NK-92 treated with Interleukin-12 subunit alpha and Interleukin-12 subunit beta, amount 100 ng/mL, for 24 hours (cell line): ENCODE measurements at regions not wholly inside any gene's neighbourhood (a gene's known extent, or its start where the extent isn't known, plus 50 kb on each side); places are given as distances from the start of the nearest gene placed in this dataset.

ENCODE experiments used
- DNase-seq: peaks from one replicate; lab custom pipeline; 2025; lab: John Stamatoyannopoulos, UW

- no peak for DNase-seq
These were observed 215.1 kb upstream of the SORCS1 start for GRCh38 chr10:107379601-107380000.

- DNase-seq = no peak
These were observed 207.3 kb upstream of the SORCS1 start for GRCh38 chr10:107371801-107372200.

DNA sequence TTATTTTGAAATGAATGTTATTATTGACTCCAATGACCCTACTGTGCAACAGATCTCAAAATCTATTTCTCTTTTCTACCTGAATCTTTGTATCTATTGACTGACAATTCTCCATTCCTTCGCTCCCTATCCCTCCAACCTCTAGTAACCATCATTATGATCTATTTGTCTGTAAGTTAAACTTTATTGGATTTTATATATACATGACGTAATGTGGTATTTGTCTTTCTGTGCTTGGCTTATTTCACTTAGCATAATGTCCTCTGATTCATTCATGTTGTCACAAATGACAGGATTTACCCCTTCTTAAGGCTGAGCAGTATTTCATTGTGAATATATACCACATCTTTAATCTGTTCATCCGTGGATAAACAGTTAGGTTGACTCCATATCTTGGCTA is 200.4 kb upstream of the SORCS1 start:
- DNase-seq = no peak

DNA sequence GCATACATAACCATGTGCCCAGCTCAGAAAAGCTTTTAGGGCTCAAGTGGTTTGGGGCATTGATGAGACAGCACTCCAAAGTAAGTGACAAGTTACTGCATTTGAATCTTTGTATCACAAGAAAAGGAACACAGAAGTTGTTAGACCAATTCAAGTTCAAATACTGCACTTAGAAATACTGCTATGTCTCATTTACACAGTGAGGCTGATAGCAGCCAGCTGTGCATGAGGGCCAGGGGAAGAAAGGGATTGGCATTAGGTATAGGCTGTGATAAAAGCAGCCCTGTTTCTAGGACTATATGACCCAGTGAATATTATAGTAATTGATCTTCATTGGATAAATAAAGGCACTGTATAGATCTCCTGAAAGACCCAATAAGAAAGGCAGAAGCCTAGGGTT is 197.8 kb upstream of the SORCS1 start:
- no peak for DNase-seq

GRCh38 chr10:107357033-107357432 is 192.5 kb upstream of the SORCS1 start:
- DNase-seq = no peak

- DNase-seq = no peak
These were observed 191.9 kb upstream of the SORCS1 start for GRCh38 chr10:107356396-107356795.

DNA sequence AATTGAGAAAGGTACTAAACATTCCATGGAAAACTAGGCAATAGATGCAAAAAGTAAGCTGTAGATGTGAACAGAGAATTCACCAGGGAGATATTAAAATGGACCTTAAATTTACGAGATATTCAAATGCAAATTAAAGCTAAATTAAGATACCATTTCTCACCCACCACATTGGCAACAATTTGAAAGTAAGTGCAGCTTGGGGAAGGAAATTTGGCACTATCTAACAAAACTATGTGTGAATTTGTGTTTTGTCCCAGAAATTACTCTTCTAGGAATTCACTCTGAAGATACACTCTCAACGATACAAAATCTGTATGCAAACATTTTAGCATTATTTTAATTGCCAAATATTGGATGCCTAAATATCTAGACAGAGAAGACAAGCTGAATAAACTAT is 178.2 kb upstream of the SORCS1 start:
- DNase-seq = no peak

DNA sequence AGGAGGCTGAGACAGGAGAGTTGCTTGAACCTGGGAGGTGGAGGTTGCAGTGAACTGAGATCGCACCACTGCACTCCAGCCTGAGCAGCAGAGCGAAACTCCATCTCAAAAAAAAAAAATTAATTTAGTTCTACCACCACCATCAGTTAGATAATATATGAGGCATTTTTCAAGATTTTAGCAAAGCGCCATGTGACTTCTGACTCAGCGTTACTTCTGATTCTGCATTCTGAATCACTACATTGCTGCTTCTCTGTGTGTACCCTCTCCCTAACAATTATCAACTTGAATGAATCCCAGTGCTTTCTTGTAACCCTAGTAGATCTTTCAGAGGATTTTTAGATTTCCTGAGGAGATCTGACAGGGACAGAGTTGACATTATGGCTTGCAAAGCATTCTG is 176.8 kb upstream of the SORCS1 start:
- DNase-seq = no peak

- DNase-seq = no peak
These were observed 175.8 kb upstream of the SORCS1 start for GRCh38 chr10:107340326-107340725.

GRCh38 chr10:107336061-107336460 is 171.6 kb upstream of the SORCS1 start:
- DNase-seq = no peak

- no peak for DNase-seq
These were observed 153.1 kb upstream of the SORCS1 start for GRCh38 chr10:107317592-107317991.

DNA sequence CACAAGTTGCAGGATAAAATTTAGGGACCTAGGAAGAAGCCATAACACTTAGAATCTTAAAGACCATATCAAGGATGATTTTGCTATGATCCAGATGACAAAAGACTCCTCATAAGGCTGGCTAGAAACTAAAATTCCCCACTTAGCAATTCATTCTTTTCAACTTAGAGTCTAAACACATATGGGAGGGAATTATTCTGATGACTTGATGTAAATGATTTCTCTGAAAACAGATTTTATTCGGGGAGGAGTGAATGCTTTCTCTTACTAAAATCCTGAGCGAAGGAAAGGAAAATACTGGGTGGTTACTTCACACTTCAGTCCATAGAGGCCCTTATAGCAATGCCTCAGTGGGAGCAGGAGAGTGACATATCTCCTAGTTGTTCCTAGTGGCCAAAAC is 138.7 kb upstream of the SORCS1 start:
- no peak for DNase-seq

DNA sequence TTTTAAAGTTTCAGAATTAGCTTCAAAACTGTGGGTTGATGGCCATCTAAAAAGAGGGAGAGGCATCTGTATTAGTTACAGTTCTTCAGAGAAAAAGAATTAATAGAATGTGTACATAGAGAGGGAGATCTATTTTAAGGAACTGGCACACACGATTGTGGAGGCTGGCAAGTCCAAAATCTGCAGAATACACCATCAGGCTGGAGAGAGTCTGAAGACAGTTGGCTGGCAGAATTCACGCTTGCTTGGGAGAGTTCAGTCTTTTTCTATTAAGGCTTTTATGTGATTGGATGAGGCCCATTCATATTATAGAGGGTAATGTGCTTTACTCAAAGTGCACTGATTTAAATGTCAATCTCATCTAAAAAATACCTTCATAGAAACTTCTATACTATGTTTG is 135.1 kb upstream of the SORCS1 start:
- DNase-seq = no peak

DNA sequence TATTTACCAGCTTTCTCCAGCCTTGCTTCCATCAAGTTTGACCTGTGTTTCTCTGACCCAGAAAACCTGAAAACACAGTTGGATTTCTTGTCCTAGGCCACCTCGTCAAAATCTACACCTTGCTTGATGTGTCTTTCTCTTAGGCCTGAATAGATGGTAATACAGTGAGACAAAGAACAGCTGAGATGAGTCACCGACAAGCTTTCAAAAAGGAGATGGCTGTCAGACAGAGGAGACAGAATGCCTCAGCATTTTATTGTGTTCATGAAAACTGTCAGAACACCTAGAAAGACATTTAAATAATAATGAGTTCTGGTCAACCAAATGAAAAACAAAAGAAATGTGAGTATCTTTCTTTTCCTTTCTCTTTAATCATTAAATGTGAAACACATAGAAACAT is 119.7 kb upstream of the SORCS1 start:
- DNase-seq = no peak

GRCh38 chr10:107280293-107280692 is 115.8 kb upstream of the SORCS1 start:
- no peak for DNase-seq

- DNase-seq = no peak
These were observed 113.1 kb upstream of the SORCS1 start for GRCh38 chr10:107277591-107277990.

- DNase-seq = no peak
These were observed 111.3 kb upstream of the SORCS1 start for GRCh38 chr10:107275806-107276205.

- DNase-seq = no peak
These were observed 105.1 kb upstream of the SORCS1 start for GRCh38 chr10:107269626-107270025.

- no peak for DNase-seq
These were observed 100.2 kb upstream of the SORCS1 start for GRCh38 chr10:107264742-107265141.

- no peak for DNase-seq
These were observed 79.6 kb upstream of the SORCS1 start for GRCh38 chr10:107244122-107244521.

DNA sequence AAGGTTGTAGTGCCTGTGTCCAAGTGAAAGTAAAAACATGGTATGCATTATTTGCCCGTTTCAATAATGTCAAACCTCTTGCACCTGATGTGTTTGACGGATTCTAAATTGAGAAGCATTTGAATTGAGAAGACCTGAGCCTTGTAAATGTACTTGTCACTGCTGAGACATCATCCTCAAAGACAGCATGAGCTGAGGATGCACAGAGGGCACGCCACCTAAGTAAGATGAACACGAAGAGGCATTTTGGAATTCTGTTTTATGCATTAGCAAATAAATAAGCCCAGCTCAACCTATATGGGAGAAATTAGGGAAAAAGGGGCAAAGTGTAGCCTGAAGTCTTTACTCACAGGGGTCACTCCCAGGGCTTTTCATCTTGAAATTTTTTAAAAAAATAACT is 73.8 kb upstream of the SORCS1 start:
- DNase-seq = no peak

DNA sequence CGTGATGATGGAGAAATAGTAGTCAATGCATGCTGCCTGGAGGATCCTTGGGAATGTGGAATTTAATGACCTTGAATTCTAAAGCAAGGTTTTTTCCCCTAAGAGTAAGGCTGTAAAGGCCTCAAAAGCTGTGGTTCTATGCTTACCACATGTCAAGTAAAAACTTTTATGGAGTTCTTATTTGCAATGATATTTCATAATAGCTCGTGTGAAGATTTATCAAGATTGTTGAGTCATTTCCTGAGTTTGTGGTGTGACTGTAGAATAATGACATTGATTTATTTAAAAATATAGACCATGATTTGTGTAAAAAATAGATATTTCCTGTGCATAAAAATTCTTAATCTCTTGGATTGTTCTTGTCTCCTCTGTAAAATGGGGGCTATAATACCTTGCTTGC is 67.5 kb upstream of the SORCS1 start:
- no peak for DNase-seq

- DNase-seq = no peak
These were observed 66.4 kb upstream of the SORCS1 start for GRCh38 chr10:107230887-107231286.

GRCh38 chr10:107215681-107216080 is 51.2 kb upstream of the SORCS1 start:
- no peak for DNase-seq
